ENCODE measurements at regions not wholly inside any gene's neighbourhood (a gene's known extent, or its start where the extent isn't known, plus 50 kb on each side); places are given as distances from the start of the nearest gene placed in this dataset.
A peak's percentile ranks its signal among the peaks of the same experiment; 100 is the strongest.
"Not testable (repeated sequence)": the region's sequence is repeated elsewhere in the genome, so short reads cannot be mapped to it uniquely, and the experiment has no call there.

GRCh38 chr20:56730003-56730402 lies 100.9 kb downstream of the TFAP2C start:
- no peak for DNase-seq

GRCh38 chr20:56730996-56731395 lies 101.9 kb downstream of the TFAP2C start:
- no peak for DNase-seq

- no peak for DNase-seq
These were observed 102.4 kb downstream of the TFAP2C start for GRCh38 chr20:56731476-56731875.

- DNase-seq: no peak
These were observed 104.9 kb downstream of the TFAP2C start for GRCh38 chr20:56733967-56734366.

GRCh38 chr20:56735084-56735642 lies 106.1 kb downstream of the TFAP2C start:
- no peak for DNase-seq

- DNase-seq: no peak
These were observed 107.3 kb downstream of the TFAP2C start for GRCh38 chr20:56736285-56736857.

GRCh38 chr20:56744325-56744821 lies 115.3 kb downstream of the TFAP2C start:
- not testable (repeated sequence) for DNase-seq

- DNase-seq: no peak
These were observed 119.6 kb downstream of the TFAP2C start for GRCh38 chr20:56748476-56749377.

- peak; percentile 57 for DNase-seq
These were observed 121.3 kb downstream of the TFAP2C start for GRCh38 chr20:56750430-56750829.

GRCh38 chr20:56752274-56752673 lies 123.2 kb downstream of the TFAP2C start:
- DNase-seq: no peak

GRCh38 chr20:56755201-56755600 lies 126.1 kb downstream of the TFAP2C start:
- DNase-seq: no peak

- not testable (repeated sequence) for DNase-seq
These were observed 127.6 kb downstream of the TFAP2C start for GRCh38 chr20:56756658-56757057.

- DNase-seq: no peak
These were observed 129.6 kb downstream of the TFAP2C start for GRCh38 chr20:56758706-56759105.

- DNase-seq: no peak
These were observed 130.7 kb downstream of the TFAP2C start for GRCh38 chr20:56759741-56760278.

- DNase-seq: no peak
These were observed 131.5 kb downstream of the TFAP2C start for GRCh38 chr20:56760610-56761009.

- DNase-seq: no peak
These were observed 132.3 kb downstream of the TFAP2C start for GRCh38 chr20:56761393-56761792.

- no peak for DNase-seq
These were observed 133.3 kb downstream of the TFAP2C start for GRCh38 chr20:56762401-56762800.

GRCh38 chr20:56762829-56763228 lies 133.7 kb downstream of the TFAP2C start:
- no peak for DNase-seq

GRCh38 chr20:56764671-56765070 lies 135.6 kb downstream of the TFAP2C start:
- DNase-seq: no peak

- no peak for DNase-seq
These were observed 136.3 kb downstream of the TFAP2C start for GRCh38 chr20:56765172-56766073.

GRCh38 chr20:56766528-56766927 lies 137.4 kb downstream of the TFAP2C start:
- no peak for DNase-seq

- no peak for DNase-seq
These were observed 141.0 kb downstream of the TFAP2C start for GRCh38 chr20:56769921-56770600.
